ENCODE measurements at regions not wholly inside any gene's neighbourhood (a gene's known extent, or its start where the extent isn't known, plus 50 kb on each side); places are given as distances from the start of the nearest gene placed in this dataset.

DNA sequence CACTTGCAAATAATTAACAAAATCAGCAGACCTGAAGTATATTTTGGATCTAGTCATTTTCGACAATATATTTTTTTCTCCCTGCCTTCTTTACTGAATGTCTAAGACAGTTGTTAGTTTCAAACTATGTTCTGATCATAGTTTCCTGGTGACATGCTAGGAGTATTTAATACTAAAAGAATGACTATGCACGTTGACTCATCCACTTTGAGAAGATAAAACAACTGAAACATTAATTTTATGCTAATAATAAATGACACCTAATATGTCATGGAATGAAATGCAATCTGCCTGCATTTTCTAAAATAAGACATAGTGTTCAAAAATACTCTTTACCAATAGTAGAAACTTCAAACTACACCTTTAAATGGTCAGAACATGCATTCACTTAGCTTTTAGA, 2123.7 kb upstream of the C9orf72 start:
- Mint-ChIP-seq H3K36me3 (no peaks in the 10 kb centered on the region), H3K27ac (no peak overlapping the region), H3K4me1 (no peaks in the 10 kb centered on the region), H3K4me3 (no peak overlapping the region), H3K27me3 (ENCODE audit: insufficient read depth, low read depth) (peaks cover 2% of the 10 kb centered on the region), H3K9me3 (no peaks in the 10 kb centered on the region)
- Histone ChIP-seq H3K4me3 (no peak overlapping the region), H3K4me2 (no peak overlapping the region), H3K9ac (no peak overlapping the region), H3K79me2 (ENCODE audit: low read depth) (no peaks in the 10 kb centered on the region), H3K27me3 (no peaks in the 10 kb centered on the region), H3K27ac (no peak overlapping the region), H3K36me3 (no peaks in the 10 kb centered on the region), H2AFZ (replicated peaks) (no peak overlapping the region), H3K4me1 (no peaks in the 10 kb centered on the region), H4K20me1 (ENCODE audit: low read depth) (no peaks in the 10 kb centered on the region), H3K9me3 (ENCODE audit: low read depth) (no peaks in the 10 kb centered on the region), H3F3A (ENCODE audit: low read depth) (no peaks in the 10 kb centered on the region)
- TF ChIP-seq, protein P1, sequence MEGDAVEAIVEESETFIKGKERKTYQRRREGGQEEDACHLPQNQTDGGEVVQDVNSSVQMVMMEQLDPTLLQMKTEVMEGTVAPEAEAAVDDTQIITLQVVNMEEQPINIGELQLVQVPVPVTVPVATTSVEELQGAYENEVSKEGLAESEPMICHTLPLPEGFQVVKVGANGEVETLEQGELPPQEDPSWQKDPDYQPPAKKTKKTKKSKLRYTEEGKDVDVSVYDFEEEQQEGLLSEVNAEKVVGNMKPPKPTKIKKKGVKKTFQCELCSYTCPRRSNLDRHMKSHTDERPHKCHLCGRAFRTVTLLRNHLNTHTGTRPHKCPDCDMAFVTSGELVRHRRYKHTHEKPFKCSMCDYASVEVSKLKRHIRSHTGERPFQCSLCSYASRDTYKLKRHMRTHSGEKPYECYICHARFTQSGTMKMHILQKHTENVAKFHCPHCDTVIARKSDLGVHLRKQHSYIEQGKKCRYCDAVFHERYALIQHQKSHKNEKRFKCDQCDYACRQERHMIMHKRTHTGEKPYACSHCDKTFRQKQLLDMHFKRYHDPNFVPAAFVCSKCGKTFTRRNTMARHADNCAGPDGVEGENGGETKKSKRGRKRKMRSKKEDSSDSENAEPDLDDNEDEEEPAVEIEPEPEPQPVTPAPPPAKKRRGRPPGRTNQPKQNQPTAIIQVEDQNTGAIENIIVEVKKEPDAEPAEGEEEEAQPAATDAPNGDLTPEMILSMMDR (IDR thresholded peaks at IDR 0.05), result no peak
- TF ChIP-seq EZH2phosphoT487 (IDR thresholded peaks at IDR 0.05) (no peak), EZH2 (IDR thresholded peaks at IDR 0.05) (no peak)
- DNase-seq (ENCODE audit: low spot score), result no peak

DNA sequence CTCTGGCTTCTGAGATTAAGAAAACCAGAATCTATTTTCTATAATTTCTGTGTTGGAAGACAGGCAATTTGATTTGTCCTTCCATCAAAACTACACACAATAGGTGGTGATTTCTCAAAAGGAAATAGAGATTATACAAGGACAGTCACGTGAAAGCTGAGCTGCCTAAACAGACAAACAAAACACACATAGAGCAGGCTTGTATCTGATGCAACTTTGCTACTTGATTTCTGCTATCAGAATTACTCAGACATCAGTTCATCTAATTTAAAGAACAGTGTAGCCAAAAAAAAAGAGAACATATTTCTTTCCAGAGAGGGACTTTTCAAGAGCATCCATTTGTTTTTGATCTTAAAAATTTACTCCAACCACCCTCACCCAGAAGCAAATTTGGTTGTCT, 2128.3 kb upstream of the C9orf72 start:
- H3K36me3 ChIP-seq, result no peaks in the 10 kb centered on the region
- no peak overlapping the region for H3K4me3 Mint-ChIP-seq
- no peaks in the 10 kb centered on the region for H3F3A ChIP-seq (ENCODE audit: low read depth)
- H3K79me2 ChIP-seq (ENCODE audit: low read depth), result no peaks in the 10 kb centered on the region
- no peak overlapping the region for H2AFZ ChIP-seq (replicated peaks)
- no peaks in the 10 kb centered on the region for H3K9me3 Mint-ChIP-seq
- no peaks in the 10 kb centered on the region for H3K4me1 Mint-ChIP-seq
- H3K27me3 Mint-ChIP-seq (ENCODE audit: insufficient read depth, low read depth), result no peaks in the 10 kb centered on the region
- no peak overlapping the region for H3K9ac ChIP-seq
- H3K27ac Mint-ChIP-seq, result no peak overlapping the region
- H3K4me2 ChIP-seq, result no peak overlapping the region
- no peaks in the 10 kb centered on the region for H4K20me1 ChIP-seq (ENCODE audit: low read depth)
- no peaks in the 10 kb centered on the region for H3K27me3 ChIP-seq
- no peak overlapping the region for H3K27ac ChIP-seq
- TF ChIP-seq, protein P1 (IDR thresholded peaks at IDR 0.05), result no peak
- TF ChIP-seq EZH2 (IDR thresholded peaks at IDR 0.05) (no peak), EZH2phosphoT487 (IDR thresholded peaks at IDR 0.05) (no peak)
- DNase-seq (ENCODE audit: low spot score), result no peak
- no peak overlapping the region for H3K4me3 ChIP-seq
- no peaks in the 10 kb centered on the region for H3K9me3 ChIP-seq (ENCODE audit: low read depth)
- H3K36me3 Mint-ChIP-seq, result no peaks in the 10 kb centered on the region
- no peaks in the 10 kb centered on the region for H3K4me1 ChIP-seq

GRCh38 chr9:29701971-29702370, 2128.7 kb upstream of the C9orf72 start:
- Mint-ChIP-seq H3K27me3 (ENCODE audit: insufficient read depth, low read depth) (no peaks in the 10 kb centered on the region), H3K9me3 (no peaks in the 10 kb centered on the region), H3K27ac (no peak overlapping the region), H3K4me1 (no peaks in the 10 kb centered on the region), H3K36me3 (no peaks in the 10 kb centered on the region), H3K4me3 (no peak overlapping the region)
- no peak overlapping the region for H3K4me3 ChIP-seq
- no peak for DNase-seq (ENCODE audit: low spot score)
- H3F3A ChIP-seq (ENCODE audit: low read depth), result no peaks in the 10 kb centered on the region
- H3K79me2 ChIP-seq (ENCODE audit: low read depth), result no peaks in the 10 kb centered on the region
- no peaks in the 10 kb centered on the region for H3K9me3 ChIP-seq (ENCODE audit: low read depth)
- TF ChIP-seq EZH2phosphoT487 (IDR thresholded peaks at IDR 0.05) (no peak), EZH2 (IDR thresholded peaks at IDR 0.05) (no peak)
- TF ChIP-seq, protein P1 (IDR thresholded peaks at IDR 0.05), result no peak
- H3K4me1 ChIP-seq, result no peaks in the 10 kb centered on the region
- no peaks in the 10 kb centered on the region for H4K20me1 ChIP-seq (ENCODE audit: low read depth)
- no peak overlapping the region for H3K4me2 ChIP-seq
- H3K27me3 ChIP-seq, result no peaks in the 10 kb centered on the region
- H3K9ac ChIP-seq, result no peak overlapping the region
- no peak overlapping the region for H2AFZ ChIP-seq (replicated peaks)
- H3K36me3 ChIP-seq, result no peaks in the 10 kb centered on the region
- no peak overlapping the region for H3K27ac ChIP-seq

GRCh38 chr9:29714860-29715259, 2141.6 kb upstream of the C9orf72 start:
- no peaks in the 10 kb centered on the region for H3K4me1 ChIP-seq
- Mint-ChIP-seq H3K27ac (no peak overlapping the region), H3K27me3 (ENCODE audit: insufficient read depth, low read depth) (no peaks in the 10 kb centered on the region), H3K4me1 (no peaks in the 10 kb centered on the region), H3K4me3 (no peak overlapping the region), H3K9me3 (no peaks in the 10 kb centered on the region), H3K36me3 (no peaks in the 10 kb centered on the region)
- no peak overlapping the region for H3K4me2 ChIP-seq
- H2AFZ ChIP-seq (replicated peaks), result peak overlapping the region; percentile 86
- no peak overlapping the region for H3K27ac ChIP-seq
- TF ChIP-seq EZH2phosphoT487 (IDR thresholded peaks at IDR 0.05), result no peak
- TF ChIP-seq EZH2 (IDR thresholded peaks at IDR 0.05), result no peak
- TF ChIP-seq, protein P1 (IDR thresholded peaks at IDR 0.05), result no peak
- H3K4me3 ChIP-seq, result no peak overlapping the region
- H3F3A ChIP-seq (ENCODE audit: low read depth), result no peaks in the 10 kb centered on the region
- H3K9ac ChIP-seq, result no peak overlapping the region
- no peaks in the 10 kb centered on the region for H3K9me3 ChIP-seq (ENCODE audit: low read depth)
- H3K27me3 ChIP-seq, result no peaks in the 10 kb centered on the region
- H4K20me1 ChIP-seq (ENCODE audit: low read depth), result no peaks in the 10 kb centered on the region
- DNase-seq (ENCODE audit: low spot score), result no peak
- H3K79me2 ChIP-seq (ENCODE audit: low read depth), result no peaks in the 10 kb centered on the region
- no peaks in the 10 kb centered on the region for H3K36me3 ChIP-seq

Measured in neural progenitor cell (in vitro differentiated cells).